ENCODE measurements at regions not wholly inside any gene's neighbourhood (a gene's known extent, or its start where the extent isn't known, plus 50 kb on each side); places are given as distances from the start of the nearest gene placed in this dataset.

DNA sequence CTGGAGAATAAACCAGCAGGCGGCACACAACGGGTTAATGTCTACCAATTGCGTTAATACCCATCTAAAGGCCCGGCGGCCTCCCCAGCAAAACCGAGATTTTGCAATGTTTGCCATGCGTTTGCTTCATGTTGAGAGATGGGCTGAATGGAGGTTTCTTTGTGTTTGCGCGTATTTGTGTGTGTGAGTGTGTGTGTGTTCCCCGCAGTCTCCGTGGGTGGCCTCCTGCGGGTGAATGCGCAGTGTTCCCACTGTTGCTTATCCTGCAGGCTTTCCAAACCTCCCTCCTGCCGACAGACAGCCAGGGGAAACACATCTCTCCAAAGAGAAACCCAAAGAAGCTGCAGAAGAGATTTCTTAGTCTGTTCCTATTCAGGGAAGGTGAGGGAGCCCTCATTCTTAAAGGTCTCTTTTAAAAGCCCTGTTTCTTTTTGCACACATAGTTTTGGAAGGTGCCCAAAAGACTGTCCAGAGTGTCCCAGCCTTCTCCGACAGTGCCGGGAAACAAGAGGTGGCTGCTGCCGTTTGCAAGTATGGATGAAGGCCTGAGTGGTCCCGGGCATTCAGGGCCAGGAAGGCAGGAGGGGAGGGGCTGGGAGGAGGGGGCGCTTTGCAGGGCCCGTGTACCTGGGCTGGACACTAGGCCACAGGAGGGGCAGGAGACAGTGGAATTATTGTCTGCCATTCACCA is 103.8 kb upstream of the ERCC6L2 start (continued):
- TF ChIP-seq HOXA3 (CRISPR knock-in tag; IDR thresholded peaks at IDR 0.05) (peak; percentile 76), MTF1 (CRISPR knock-in tag; IDR thresholded peaks at IDR 0.05) (no peak), NONO (IDR thresholded peaks at IDR 0.05) (no peak), NONO (CRISPR knock-in tag; conservative IDR thresholded peaks at IDR 0.05) (peak; percentile 67; the same call in 1 of the 2 replicates), ZNF446 (CRISPR knock-in tag; IDR thresholded peaks at IDR 0.05) (no peak), PHB2 (IDR thresholded peaks at IDR 0.05; ENCODE audit: partially characterized antibody) (no peak), ZNF138 (CRISPR knock-in tag; IDR thresholded peaks at IDR 0.05; ENCODE audit: low read depth) (no peak), HOXD1 (CRISPR knock-in tag; IDR thresholded peaks at IDR 0.05) (no peak), ZNF569 (CRISPR knock-in tag; IDR thresholded peaks at IDR 0.05; ENCODE audit: borderline replicate concordance) (no peak), ZNF644 (CRISPR knock-in tag; IDR thresholded peaks at IDR 0.05; ENCODE audit: low read depth) (peak; percentile 44; the same call in 1 of the 2 replicates), YY1 (IDR thresholded peaks at IDR 0.05; ENCODE audit: insufficient read depth, insufficient replicate concordance, low read depth, low read length) (peak; percentile 47), NR2F6 (IDR thresholded peaks at IDR 0.05) (0 out of 2 replicates have a peak, but pooled peaks have one; percentile 33), NR2F6 (CRISPR knock-in tag; IDR thresholded peaks at IDR 0.05) (peak; percentile 8; the same call in 1 of the 2 replicates), ATF7-NPFF (CRISPR knock-in tag; IDR thresholded peaks at IDR 0.05; ENCODE audit: low read depth) (peak; percentile 47; the same call in 1 of the 2 replicates), NFYC (CRISPR knock-in tag; IDR thresholded peaks at IDR 0.05) (no peak), HMGA1 (CRISPR knock-in tag; conservative IDR thresholded peaks at IDR 0.05) (no peak), HNF4A (CRISPR knock-in tag; IDR thresholded peaks at IDR 0.05) (0 out of 2 replicates have a peak, but pooled peaks have one; percentile 22), REXO4 (CRISPR knock-in tag; IDR thresholded peaks at IDR 0.05; ENCODE audit: borderline replicate concordance) (no peak), ZNF251 (CRISPR knock-in tag; IDR thresholded peaks at IDR 0.05) (no peak), ZBTB1 (CRISPR knock-in tag; IDR thresholded peaks at IDR 0.05; ENCODE audit: borderline replicate concordance) (no peak), MEIS2 (CRISPR knock-in tag; IDR thresholded peaks at IDR 0.05) (peak; percentile 17; the same call in 1 of the 2 replicates), NFIC (IDR thresholded peaks at IDR 0.05; ENCODE audit: low read length) (peak; percentile 45; the same call in 1 of the 2 replicates), TGIF2 (CRISPR knock-in tag; IDR thresholded peaks at IDR 0.05) (no peak), GATAD2A (CRISPR knock-in tag; IDR thresholded peaks at IDR 0.05) (peak; percentile 93), ZFP36L1 (CRISPR knock-in tag; IDR thresholded peaks at IDR 0.05) (0 out of 2 replicates have a peak, but pooled peaks have one; percentile 21)
- TF ChIP-seq, protein P1, sequence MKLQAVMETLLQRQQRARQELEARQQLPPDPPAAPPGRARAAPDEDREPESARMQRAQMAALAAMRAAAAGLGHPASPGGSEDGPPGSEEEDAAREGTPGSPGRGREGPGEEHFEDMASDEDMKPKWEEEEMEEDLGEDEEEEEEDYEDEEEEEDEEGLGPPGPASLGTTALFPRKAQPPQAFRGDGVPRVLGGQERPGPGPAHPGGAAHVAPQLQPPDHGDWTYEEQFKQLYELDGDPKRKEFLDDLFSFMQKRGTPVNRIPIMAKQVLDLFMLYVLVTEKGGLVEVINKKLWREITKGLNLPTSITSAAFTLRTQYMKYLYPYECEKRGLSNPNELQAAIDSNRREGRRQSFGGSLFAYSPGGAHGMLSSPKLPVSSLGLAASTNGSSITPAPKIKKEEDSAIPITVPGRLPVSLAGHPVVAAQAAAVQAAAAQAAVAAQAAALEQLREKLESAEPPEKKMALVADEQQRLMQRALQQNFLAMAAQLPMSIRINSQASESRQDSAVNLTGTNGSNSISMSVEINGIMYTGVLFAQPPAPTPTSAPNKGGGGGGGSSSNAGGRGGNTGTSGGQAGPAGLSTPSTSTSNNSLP (IDR thresholded peaks at IDR 0.05; ENCODE audit: low read depth, low read length), result 0 out of 2 replicates have a peak, but pooled peaks have one; percentile 10
- TF ChIP-seq, protein P2, sequence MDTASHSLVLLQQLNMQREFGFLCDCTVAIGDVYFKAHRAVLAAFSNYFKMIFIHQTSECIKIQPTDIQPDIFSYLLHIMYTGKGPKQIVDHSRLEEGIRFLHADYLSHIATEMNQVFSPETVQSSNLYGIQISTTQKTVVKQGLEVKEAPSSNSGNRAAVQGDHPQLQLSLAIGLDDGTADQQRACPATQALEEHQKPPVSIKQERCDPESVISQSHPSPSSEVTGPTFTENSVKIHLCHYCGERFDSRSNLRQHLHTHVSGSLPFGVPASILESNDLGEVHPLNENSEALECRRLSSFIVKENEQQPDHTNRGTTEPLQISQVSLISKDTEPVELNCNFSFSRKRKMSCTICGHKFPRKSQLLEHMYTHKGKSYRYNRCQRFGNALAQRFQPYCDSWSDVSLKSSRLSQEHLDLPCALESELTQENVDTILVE (CRISPR knock-in tag; IDR thresholded peaks at IDR 0.05), result peak; percentile 40; the same call in 1 of the 2 replicates
- TF ChIP-seq, protein P3, sequence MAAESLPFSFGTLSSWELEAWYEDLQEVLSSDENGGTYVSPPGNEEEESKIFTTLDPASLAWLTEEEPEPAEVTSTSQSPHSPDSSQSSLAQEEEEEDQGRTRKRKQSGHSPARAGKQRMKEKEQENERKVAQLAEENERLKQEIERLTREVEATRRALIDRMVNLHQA (CRISPR knock-in tag; IDR thresholded peaks at IDR 0.05), result no peak
- TF ChIP-seq, protein P4, sequence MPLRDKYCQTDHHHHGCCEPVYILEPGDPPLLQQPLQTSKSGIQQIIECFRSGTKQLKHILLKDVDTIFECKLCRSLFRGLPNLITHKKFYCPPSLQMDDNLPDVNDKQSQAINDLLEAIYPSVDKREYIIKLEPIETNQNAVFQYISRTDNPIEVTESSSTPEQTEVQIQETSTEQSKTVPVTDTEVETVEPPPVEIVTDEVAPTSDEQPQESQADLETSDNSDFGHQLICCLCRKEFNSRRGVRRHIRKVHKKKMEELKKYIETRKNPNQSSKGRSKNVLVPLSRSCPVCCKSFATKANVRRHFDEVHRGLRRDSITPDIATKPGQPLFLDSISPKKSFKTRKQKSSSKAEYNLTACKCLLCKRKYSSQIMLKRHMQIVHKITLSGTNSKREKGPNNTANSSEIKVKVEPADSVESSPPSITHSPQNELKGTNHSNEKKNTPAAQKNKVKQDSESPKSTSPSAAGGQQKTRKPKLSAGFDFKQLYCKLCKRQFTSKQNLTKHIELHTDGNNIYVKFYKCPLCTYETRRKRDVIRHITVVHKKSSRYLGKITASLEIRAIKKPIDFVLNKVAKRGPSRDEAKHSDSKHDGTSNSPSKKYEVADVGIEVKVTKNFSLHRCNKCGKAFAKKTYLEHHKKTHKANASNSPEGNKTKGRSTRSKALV (CRISPR knock-in tag; IDR thresholded peaks at IDR 0.05), result no peak

Measured in HepG2 (cell line).